ENCODE measurements at regions not wholly inside any gene's neighbourhood (a gene's known extent, or its start where the extent isn't known, plus 50 kb on each side); places are given as distances from the start of the nearest gene placed in this dataset.

DNA sequence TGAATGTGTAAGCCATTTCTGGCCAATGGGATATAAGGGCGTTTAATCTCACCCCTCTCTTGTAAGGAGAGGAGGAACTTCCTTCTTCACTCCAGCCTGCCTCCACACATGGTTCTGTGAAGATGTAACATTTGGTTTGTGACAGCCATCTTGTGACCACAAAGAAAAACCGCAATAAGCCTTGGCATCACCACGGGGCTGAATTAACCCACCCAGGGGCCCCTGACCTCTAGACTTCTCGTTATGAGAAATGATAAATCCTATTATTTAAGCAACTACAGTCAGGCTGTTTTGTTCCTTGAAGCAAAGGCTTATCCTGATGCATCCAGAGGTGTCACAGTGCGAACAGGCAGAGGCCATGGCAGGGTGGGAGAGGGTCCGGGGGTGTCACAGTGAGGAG is 139.7 kb downstream of the CDC5L start:
- no peaks in the 10 kb centered on the region; the same call in 1 of the 2 replicates for H3K27me3 ChIP-seq (ENCODE audit: insufficient read depth, low read length)
- no peak overlapping the region for H3K9ac ChIP-seq (ENCODE audit: low read length)
- no peaks in the 10 kb centered on the region for H3F3A ChIP-seq (ENCODE audit: insufficient read depth, low read length)
- H3K79me2 ChIP-seq (ENCODE audit: insufficient read depth, low read length): no peaks in the 10 kb centered on the region
- no peaks in the 10 kb centered on the region; the same call in 1 of the 2 replicates for H3K36me3 ChIP-seq (ENCODE audit: insufficient read depth, low read length)
- H3K4me2 ChIP-seq (ENCODE audit: low read length): no peak overlapping the region
- H3K9me2 ChIP-seq (ENCODE audit: low read depth, low read length): no peaks in the 10 kb centered on the region
- TF ChIP-seq, protein P1, sequence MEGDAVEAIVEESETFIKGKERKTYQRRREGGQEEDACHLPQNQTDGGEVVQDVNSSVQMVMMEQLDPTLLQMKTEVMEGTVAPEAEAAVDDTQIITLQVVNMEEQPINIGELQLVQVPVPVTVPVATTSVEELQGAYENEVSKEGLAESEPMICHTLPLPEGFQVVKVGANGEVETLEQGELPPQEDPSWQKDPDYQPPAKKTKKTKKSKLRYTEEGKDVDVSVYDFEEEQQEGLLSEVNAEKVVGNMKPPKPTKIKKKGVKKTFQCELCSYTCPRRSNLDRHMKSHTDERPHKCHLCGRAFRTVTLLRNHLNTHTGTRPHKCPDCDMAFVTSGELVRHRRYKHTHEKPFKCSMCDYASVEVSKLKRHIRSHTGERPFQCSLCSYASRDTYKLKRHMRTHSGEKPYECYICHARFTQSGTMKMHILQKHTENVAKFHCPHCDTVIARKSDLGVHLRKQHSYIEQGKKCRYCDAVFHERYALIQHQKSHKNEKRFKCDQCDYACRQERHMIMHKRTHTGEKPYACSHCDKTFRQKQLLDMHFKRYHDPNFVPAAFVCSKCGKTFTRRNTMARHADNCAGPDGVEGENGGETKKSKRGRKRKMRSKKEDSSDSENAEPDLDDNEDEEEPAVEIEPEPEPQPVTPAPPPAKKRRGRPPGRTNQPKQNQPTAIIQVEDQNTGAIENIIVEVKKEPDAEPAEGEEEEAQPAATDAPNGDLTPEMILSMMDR (IDR thresholded peaks at IDR 0.05; ENCODE audit: low read length): no peak
- no peak for TF ChIP-seq EZH2 (IDR thresholded peaks at IDR 0.05; ENCODE audit: borderline replicate concordance, low read length)
- 0 out of 2 replicates have a peak, but pooled peaks cover 3% of the 10 kb centered on the region for H3K9me3 ChIP-seq (ENCODE audit: low read length)
- no peak overlapping the region for H3K4me3 ChIP-seq (ENCODE audit: low read depth, low read length, poor library complexity, severe bottlenecking)
- no peak overlapping the region for H2AFZ ChIP-seq (ENCODE audit: low read length)
- no peaks in the 10 kb centered on the region for H3K4me1 ChIP-seq (ENCODE audit: insufficient read depth, low read length, severe bottlenecking)
- H3K27ac ChIP-seq (ENCODE audit: low read depth, low read length, poor library complexity, severe bottlenecking): no peak overlapping the region
- H4K20me1 ChIP-seq (ENCODE audit: insufficient read depth, low read length): no peaks in the 10 kb centered on the region

DNA sequence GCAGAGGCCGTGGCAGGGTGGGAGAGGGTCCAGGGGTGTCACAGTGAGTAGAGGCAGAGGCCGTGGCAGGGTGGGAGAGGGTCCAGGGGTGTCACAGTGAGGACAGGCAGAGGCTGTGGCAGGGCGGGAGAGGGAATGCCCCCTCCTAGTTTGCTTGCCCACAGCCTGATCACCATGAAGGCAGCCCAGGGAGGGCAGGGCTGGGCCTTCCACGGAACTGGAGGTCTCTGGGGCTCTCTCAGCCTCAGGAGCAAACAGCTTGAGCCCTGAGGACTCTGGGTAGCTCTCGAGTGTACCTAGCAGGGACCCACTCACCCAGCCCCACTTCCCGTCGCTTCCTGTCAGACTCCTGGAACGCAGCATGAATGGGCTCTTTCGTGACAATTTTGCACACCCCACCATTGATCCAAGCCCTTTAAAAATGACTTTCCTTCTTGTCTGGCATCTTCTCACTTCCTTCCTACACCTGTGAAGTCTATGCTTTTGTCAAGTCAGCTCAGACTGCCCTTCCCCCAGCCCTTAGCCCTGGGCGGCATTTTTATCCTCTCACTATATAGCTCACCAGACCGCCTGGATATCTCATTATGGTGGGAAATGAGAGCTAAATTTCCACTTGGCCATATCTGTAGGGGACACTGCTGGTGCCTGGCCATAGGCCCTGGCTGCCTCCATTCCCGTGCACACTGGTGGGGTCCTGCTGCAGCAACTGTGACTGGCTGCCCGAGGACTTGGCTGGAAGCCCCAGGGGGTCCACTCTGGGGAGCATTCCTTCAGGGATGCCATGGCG is 140.3 kb downstream of the CDC5L start:
- no peak for TF ChIP-seq EZH2 (IDR thresholded peaks at IDR 0.05; ENCODE audit: borderline replicate concordance, low read length)
- TF ChIP-seq, protein P1 (IDR thresholded peaks at IDR 0.05; ENCODE audit: low read length): no peak
- Histone ChIP-seq H4K20me1 (ENCODE audit: insufficient read depth, low read length) (no peaks in the 10 kb centered on the region), H3K4me3 (ENCODE audit: low read depth, low read length, poor library complexity, severe bottlenecking) (no peak overlapping the region), H3K4me1 (ENCODE audit: insufficient read depth, low read length, severe bottlenecking) (no peaks in the 10 kb centered on the region), H3K9me2 (ENCODE audit: low read depth, low read length) (no peaks in the 10 kb centered on the region), H3K36me3 (ENCODE audit: insufficient read depth, low read length) (no peaks in the 10 kb centered on the region; the same call in 1 of the 2 replicates), H3K9me3 (ENCODE audit: low read length) (0 out of 2 replicates have a peak, but pooled peaks cover 3% of the 10 kb centered on the region), H3K79me2 (ENCODE audit: insufficient read depth, low read length) (no peaks in the 10 kb centered on the region), H3K4me2 (ENCODE audit: low read length) (no peak overlapping the region), H3K9ac (ENCODE audit: low read length) (no peak overlapping the region), H2AFZ (ENCODE audit: low read length) (no peak overlapping the region), H3F3A (ENCODE audit: insufficient read depth, low read length) (no peaks in the 10 kb centered on the region), H3K27ac (ENCODE audit: low read depth, low read length, poor library complexity, severe bottlenecking) (no peak overlapping the region), H3K27me3 (ENCODE audit: insufficient read depth, low read length) (no peaks in the 10 kb centered on the region; the same call in 1 of the 2 replicates)

DNA sequence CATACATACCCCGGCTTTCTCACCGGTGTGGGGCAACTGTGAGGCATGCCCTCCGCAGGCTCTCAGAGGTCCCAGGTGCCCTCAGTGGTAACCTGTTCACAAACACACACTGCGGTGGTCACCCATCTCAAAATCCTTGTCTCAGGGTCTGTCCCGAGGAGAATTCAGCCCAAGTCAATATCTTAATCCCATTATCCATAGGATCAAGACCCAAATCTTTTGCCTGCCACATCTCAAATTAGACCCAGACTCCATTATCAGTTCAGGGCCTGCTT is 140.8 kb downstream of the CDC5L start:
- Histone ChIP-seq H3K9me3 (ENCODE audit: low read length) (0 out of 2 replicates have a peak, but pooled peaks cover 3% of the 10 kb centered on the region), H3F3A (ENCODE audit: insufficient read depth, low read length) (no peaks in the 10 kb centered on the region), H3K4me3 (ENCODE audit: low read depth, low read length, poor library complexity, severe bottlenecking) (no peak overlapping the region), H3K27ac (ENCODE audit: low read depth, low read length, poor library complexity, severe bottlenecking) (no peak overlapping the region), H3K9ac (ENCODE audit: low read length) (no peak overlapping the region), H3K79me2 (ENCODE audit: insufficient read depth, low read length) (no peaks in the 10 kb centered on the region), H3K36me3 (ENCODE audit: insufficient read depth, low read length) (no peaks in the 10 kb centered on the region; the same call in 1 of the 2 replicates), H4K20me1 (ENCODE audit: insufficient read depth, low read length) (no peaks in the 10 kb centered on the region), H3K27me3 (ENCODE audit: insufficient read depth, low read length) (no peaks in the 10 kb centered on the region; the same call in 1 of the 2 replicates), H2AFZ (ENCODE audit: low read length) (no peak overlapping the region), H3K4me1 (ENCODE audit: insufficient read depth, low read length, severe bottlenecking) (no peaks in the 10 kb centered on the region), H3K9me2 (ENCODE audit: low read depth, low read length) (no peaks in the 10 kb centered on the region), H3K4me2 (ENCODE audit: low read length) (no peak overlapping the region)
- TF ChIP-seq EZH2 (IDR thresholded peaks at IDR 0.05; ENCODE audit: borderline replicate concordance, low read length): no peak
- TF ChIP-seq, protein P1 (IDR thresholded peaks at IDR 0.05; ENCODE audit: low read length): no peak

Measured in OCI-LY1 (cell line).